K562 (cell line): ENCODE measurements at regions not wholly inside any gene's neighbourhood (a gene's known extent, or its start where the extent isn't known, plus 50 kb on each side); places are given as distances from the start of the nearest gene placed in this dataset.

Experiments
- CBFA2T3 ChIP-seq: fragments of 450-650 bp; IDR thresholded peaks from 2 replicates; pipeline ENCODE4 v1.6.1; 2017
- NFE2 ChIP-seq: IDR thresholded peaks from 2 replicates; pipeline ENCODE4 v1.6.1; 2014; ENCODE audit warnings: antibody characterized with exemption, low read depth
- PURB ChIP-seq: sonication (generic); formaldehyde crosslinking; IDR thresholded peaks from 2 replicates; pipeline ENCODE4 v1.9.0; 2021; ENCODE audit warnings: low read depth, mild to moderate bottlenecking, missing genetic modification reagents
- TSHZ1 ChIP-seq: fragments of 250-450 bp; sonication (Bioruptor Pico); IDR thresholded peaks from 2 replicates; pipeline ENCODE4 v1.4.0; 2020; ENCODE audit warnings: mild to moderate bottlenecking, moderate library complexity
- ZNF280A ChIP-seq: fragments of 450-650 bp; IDR thresholded peaks from 2 replicates; pipeline ENCODE4 v1.6.1; 2018; ENCODE audit warnings: mild to moderate bottlenecking, low read depth; ENCODE audit not compliant: partially characterized antibody
- ZNF354B ChIP-seq: fragments of 250-450 bp; sonication (Bioruptor Pico); IDR thresholded peaks from 2 replicates; pipeline ENCODE4 v1.4.0; 2020
- TF ChIP-seq, protein P1 (sequence below): IDR thresholded peaks from 2 replicates; pipeline ENCODE4 v1.6.1; 2016; ENCODE audit warnings: missing genetic modification characterization, missing compliant biosample characterization

- TF ChIP-seq ZNF280A (no peak), NFE2 (no peak), TSHZ1 (CRISPR knock-in tag) (no peak), CBFA2T3 (no peak), ZNF354B (no peak), PURB (CRISPR knock-in tag) (no peak)
- TF ChIP-seq, protein P1, sequence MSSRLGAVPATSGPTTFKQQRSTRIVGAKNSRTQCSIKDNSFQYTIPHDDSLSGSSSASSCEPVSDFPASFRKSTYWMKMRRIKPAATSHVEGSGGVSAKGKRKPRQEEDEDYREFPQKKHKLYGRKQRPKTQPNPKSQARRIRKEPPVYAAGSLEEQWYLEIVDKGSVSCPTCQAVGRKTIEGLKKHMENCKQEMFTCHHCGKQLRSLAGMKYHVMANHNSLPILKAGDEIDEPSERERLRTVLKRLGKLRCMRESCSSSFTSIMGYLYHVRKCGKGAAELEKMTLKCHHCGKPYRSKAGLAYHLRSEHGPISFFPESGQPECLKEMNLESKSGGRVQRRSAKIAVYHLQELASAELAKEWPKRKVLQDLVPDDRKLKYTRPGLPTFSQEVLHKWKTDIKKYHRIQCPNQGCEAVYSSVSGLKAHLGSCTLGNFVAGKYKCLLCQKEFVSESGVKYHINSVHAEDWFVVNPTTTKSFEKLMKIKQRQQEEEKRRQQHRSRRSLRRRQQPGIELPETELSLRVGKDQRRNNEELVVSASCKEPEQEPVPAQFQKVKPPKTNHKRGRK: no peak
Observed at GRCh38 chr10:33669904-33670303, 335.4 kb upstream of the NRP1 start (continued).
